PC-3 (cell line): ENCODE measurements at regions not wholly inside any gene's neighbourhood (a gene's known extent, or its start where the extent isn't known, plus 50 kb on each side); places are given as distances from the start of the nearest gene placed in this dataset.

Source experiments
- EZH2 ChIP-seq: fragments of 300-600 bp; sonication (generic); IDR thresholded peaks from one replicate; pipeline ENCODE4 v1.6.1; 2017; ENCODE audit warnings: antibody characterized with exemption, mild to moderate bottlenecking, low read length; ENCODE audit not compliant: unreplicated experiment
- TF ChIP-seq, protein P1 (sequence below): fragments of 300-600 bp; sonication (generic); conservative IDR thresholded peaks from 2 replicates; pipeline ENCODE4 v1.5.1; 2017; ENCODE audit warnings: antibody characterized with exemption, low read depth, mild to moderate bottlenecking, low read length

DNA sequence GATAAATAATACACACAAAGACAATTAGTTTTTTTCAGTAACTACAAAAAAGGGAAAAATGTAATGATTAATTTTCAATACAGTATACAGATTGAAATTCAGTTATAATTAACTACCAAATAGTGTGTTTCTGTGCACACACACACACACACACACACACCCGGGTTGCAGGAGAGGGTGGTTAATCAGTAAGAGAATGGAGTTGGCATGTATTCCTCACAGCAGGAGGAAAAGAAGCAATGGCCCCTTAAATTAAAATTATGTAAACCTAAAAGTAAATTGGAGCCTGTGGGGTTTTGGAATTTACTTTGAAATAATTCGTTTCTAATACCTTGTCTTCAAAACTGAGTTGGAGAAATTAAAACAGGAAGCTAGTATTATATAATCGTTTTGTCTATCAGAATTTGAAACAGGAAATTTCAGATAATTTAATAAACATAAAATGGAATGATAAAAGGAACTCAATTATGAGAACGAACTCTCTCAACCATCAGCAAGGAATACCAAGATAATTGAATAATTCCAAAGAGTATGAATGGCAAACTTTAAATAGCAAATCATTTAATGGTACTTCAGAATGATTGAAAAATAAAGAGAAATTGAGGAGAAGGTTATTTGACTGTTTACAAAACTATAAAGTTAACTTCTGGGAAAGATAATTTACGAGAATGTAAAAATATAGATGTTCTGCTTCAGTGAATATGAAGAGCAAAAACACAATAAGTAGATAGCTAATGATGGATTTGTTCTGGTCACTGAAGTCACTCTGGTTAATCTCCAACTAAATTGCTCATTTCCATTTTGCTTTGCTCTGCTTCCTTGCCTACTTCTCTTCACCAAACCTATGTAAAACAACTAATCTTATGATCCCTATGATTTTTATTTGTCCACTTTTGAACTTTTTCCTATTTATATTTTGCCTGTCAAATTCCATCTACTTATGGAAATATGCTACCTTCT, 547.9 kb upstream of the ZP4 start:
- TF ChIP-seq, protein P1, sequence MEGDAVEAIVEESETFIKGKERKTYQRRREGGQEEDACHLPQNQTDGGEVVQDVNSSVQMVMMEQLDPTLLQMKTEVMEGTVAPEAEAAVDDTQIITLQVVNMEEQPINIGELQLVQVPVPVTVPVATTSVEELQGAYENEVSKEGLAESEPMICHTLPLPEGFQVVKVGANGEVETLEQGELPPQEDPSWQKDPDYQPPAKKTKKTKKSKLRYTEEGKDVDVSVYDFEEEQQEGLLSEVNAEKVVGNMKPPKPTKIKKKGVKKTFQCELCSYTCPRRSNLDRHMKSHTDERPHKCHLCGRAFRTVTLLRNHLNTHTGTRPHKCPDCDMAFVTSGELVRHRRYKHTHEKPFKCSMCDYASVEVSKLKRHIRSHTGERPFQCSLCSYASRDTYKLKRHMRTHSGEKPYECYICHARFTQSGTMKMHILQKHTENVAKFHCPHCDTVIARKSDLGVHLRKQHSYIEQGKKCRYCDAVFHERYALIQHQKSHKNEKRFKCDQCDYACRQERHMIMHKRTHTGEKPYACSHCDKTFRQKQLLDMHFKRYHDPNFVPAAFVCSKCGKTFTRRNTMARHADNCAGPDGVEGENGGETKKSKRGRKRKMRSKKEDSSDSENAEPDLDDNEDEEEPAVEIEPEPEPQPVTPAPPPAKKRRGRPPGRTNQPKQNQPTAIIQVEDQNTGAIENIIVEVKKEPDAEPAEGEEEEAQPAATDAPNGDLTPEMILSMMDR: no peak
- TF ChIP-seq EZH2: no peak
